HG03060 (cell line): ENCODE measurements at regions not wholly inside any gene's neighbourhood (a gene's known extent, or its start where the extent isn't known, plus 50 kb on each side); places are given as distances from the start of the nearest gene placed in this dataset.

ENCODE experiments used
- ATAC-seq: cut with Tn5 transposase; IDR thresholded peaks from one replicate; pipeline ENCODE4 v1.9.1; 2021; ENCODE audit warnings: low read depth, moderate number of reproducible peaks; ENCODE audit not compliant: unreplicated experiment

DNA sequence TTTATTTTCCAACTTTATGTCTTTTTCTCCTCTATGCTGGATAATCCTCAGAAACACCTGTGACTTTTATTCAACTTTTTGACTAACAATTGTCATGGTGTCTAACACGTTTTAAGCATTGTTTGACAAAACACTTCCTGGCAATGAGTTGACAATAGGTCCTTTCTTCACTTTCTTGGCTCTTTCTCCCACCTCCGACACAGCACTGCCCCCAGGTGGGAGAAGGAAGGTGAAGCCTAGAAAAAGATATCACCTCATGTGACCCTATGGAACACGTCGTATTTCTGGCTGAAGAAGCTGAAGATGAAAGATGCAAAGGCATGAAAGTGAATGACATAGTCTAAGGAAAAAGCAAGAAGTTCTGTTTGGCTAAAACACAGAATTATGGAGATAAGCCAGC, 430.0 kb downstream of the ETNK1 start:
- no peak for ATAC-seq

- ATAC-seq, result no peak
Observed at GRCh38 chr12:23057571-23057970, 432.6 kb downstream of the ETNK1 start.

- ATAC-seq, result no peak
Observed at GRCh38 chr12:23060161-23060560, 435.2 kb downstream of the ETNK1 start.

DNA sequence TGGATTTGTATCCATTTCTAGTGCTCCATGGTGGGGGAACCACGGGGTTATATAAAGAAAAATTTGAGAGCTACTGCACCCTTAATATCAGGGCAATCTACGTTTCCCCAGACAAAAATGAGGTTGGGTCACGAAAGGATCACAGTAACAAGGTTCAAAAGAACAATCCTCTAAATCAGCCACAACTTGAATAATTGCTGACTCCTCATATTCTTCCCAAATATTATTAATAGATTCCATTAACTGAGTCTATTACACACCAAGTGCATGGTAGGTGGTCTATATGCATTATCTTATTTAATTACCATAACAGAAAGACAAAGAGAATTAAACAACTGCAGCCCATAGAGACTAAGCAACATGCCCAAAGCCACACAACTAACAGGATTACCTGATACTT, 438.2 kb downstream of the ETNK1 start:
- no peak for ATAC-seq

GRCh38 chr12:23066095-23066494, 441.1 kb downstream of the ETNK1 start:
- ATAC-seq, result no peak

GRCh38 chr12:23083267-23083666, 458.3 kb downstream of the ETNK1 start:
- ATAC-seq, result peak; percentile 67

- no peak for ATAC-seq
Observed at GRCh38 chr12:23084236-23084995, 459.4 kb downstream of the ETNK1 start.

GRCh38 chr12:23088594-23088993, 463.6 kb downstream of the ETNK1 start:
- ATAC-seq, result no peak

DNA sequence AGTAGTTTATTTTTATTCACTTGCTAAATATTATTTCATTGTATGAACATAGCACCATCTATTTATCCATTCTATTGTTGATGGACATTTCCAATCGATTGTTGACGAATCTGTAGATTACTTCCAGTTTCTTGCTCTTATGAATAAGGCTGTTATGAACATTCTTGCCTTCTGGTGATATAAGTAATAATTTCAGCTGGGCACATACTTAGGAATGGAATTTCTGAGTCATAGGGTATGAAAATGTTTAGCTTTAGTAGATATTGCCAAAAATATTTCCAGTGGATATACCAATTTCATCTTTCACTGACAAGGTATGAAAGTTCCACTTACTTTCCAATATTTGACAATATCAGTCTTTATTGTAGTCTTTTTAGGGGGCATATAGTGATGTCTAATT, 468.5 kb downstream of the ETNK1 start:
- ATAC-seq, result no peak

DNA sequence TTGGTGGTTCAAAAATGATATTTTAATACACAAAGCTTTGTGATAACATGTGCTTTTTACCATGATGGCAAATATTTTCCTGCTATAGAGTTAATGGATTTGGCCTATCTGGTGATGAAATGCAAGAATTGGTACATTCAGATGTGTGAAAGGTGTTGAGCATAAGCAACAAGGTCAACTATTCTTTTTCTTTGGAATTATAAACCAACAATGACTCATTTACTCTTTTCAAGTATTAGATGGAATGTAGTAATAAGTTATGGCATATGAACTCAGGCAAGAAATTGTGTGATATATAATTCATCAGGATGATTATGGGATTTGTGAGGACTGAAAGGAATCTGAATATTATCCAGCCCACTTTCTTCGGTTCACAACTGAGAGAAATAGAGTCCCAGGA, 471.4 kb downstream of the ETNK1 start:
- ATAC-seq, result no peak

DNA sequence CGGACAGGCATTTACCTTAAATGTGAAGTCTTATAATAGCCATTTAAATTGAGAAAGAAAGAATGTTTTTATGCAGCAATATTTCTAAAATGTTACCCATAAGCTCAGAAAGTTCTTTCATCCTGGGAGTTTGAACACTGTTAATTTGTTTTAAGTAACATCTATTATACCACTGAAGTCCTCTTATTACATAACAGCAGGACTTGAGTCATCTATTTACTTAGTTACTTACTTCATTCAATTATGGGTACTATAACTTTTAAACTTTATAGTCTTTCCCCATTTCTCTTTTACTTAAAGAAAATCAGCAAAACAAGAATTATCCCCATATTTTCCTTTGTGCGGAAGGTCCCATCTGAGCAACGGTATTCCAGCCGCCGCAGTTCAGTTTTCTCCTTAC, 473.1 kb downstream of the ETNK1 start:
- ATAC-seq, result no peak

DNA sequence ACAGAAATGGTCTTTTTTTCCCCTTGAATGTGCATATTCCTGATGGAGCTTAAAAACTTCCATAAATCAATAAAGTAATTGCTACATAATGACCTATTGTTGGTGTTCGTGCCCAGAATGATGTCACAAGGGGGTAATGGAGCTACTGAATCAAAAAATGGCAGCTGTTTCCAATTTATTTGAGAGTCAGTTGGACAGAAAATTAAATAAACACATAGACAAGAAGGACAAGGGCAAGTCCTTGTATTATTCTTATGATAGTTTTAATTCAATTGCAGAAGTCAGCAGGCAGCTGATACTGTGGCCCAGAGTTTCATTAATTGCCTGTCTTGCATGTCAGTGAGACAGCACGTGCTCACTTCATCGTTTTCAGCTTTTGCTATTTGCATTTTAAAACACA, 473.5 kb downstream of the ETNK1 start:
- ATAC-seq, result no peak

GRCh38 chr12:23099104-23099503, 474.1 kb downstream of the ETNK1 start:
- ATAC-seq, result no peak

GRCh38 chr12:23099604-23100003, 474.6 kb downstream of the ETNK1 start:
- no peak for ATAC-seq

- no peak for ATAC-seq
Observed at GRCh38 chr12:23108957-23109356, 484.0 kb downstream of the ETNK1 start.

GRCh38 chr12:23113781-23114180, 488.8 kb downstream of the ETNK1 start:
- ATAC-seq, result no peak

DNA sequence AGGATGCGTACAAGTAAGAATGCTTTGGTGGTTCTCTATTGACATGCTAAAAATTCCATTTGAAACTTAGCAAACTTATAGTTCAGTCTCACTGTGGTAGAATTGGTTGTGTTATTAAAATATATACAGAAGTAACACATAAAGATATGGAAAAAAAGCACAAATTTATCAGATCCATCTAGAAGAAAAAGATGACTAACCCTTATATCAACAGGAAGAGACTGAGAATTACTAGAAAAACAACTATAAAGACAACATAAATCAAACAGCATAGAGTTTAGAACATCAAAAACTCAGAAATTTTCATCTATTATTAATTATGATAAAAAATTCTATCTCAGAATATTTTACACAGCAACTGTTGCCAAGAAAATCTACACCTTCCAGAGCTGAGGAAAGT, 491.0 kb downstream of the ETNK1 start:
- no peak for ATAC-seq

DNA sequence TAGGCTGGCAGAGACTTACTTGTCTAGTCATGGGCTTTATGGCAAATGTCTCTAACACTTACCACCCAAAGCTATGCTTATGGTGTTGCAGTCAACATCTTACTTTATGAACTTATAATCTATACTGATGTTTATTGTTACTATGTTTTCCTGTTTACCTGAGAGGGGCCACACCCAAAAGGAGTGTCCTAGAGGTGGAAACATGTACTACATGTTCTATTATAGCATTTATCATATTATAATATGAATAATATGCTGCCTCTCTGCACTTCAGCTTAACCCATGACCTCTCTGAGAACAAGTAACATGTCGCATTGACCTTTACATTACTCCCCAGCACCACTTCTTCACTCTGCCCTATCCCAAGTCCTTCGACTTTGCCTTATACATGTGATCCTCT, 501.8 kb downstream of the ETNK1 start:
- ATAC-seq, result no peak

DNA sequence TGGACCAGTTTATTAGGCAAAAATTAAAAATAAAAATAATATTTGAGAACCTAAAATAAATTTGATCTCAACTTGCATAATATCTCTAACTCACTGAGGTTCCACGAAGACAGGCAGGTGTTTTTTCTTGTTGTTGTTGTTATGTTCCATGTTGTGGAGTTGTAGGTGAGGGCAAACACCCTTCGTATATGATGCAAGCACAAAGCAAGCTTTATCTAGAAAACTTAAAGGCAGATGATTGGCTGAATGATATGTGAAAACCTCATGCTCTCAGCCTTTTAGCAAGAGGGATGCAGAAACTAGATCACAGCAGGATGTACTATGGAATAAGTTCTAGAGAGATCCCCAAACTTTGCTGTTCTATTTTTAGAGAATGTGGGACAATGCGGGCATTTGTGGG, 502.7 kb downstream of the ETNK1 start:
- ATAC-seq, result no peak

- no peak for ATAC-seq
Observed at GRCh38 chr12:23128462-23128861, 503.5 kb downstream of the ETNK1 start.

DNA sequence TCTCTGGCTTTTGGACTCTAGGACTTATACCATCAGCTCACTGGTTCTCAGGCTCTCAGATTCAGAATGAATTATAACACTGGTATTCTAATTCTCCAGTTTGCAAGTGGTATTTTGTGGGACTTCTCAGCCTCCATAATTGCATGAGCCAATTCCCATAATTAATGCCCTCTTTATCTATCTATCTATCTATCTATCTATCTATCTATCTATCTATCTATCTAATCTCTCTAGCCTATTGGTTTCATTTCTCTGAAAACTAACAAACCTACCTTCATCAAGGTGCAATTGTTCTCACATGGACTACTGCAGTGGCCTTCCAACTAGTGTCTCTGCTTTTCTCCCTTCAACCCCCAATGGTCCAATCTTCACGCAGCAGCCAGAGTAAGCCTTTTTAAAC, 507.4 kb downstream of the ETNK1 start:
- ATAC-seq, result no peak

DNA sequence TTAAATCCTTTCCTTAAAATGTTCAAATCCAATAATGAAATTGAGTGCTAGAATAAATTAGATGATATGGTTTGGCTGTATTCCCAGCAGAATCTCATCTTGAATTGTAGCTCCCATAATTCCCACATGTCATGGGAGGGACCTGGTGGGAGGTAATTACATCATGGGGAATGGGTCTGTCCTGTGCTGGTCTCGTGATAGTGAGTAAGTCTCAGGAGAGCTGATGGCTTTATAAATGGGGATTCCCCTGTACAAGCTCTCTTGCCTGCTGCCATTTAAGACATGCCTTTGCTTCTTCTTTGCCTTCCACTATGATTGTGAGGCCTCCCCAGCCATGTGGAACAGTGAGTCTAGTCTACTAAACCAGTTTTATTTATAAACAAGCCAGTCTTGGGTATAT, 508.5 kb downstream of the ETNK1 start:
- no peak for ATAC-seq

DNA sequence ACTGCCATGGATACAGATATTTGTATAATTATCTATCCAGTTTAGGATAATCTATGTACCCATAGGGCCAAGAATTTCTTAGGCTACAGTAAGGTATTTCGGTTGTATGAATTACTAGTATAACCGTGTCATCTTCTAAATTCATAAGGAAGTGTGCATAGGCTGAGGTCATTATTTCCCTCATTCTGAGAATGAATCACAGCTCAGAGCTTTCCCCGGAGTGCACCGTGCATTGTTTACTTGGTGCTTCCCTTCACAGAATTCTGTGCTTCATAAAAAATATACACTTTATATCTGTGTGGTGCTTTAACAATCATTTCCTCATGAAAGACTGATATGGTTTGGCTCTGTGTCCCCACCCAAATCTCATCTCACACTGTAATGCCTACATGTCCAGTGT, 514.1 kb downstream of the ETNK1 start:
- no peak for ATAC-seq
